HAP-1 (cell line): ENCODE measurements at regions not wholly inside any gene's neighbourhood (a gene's known extent, or its start where the extent isn't known, plus 50 kb on each side); places are given as distances from the start of the nearest gene placed in this dataset.

Source experiments
- DNase-seq, 2 experiments: peaks; one replicate each; pipeline ENCODE4 v3.0.0-alpha.2; 2016 to 2020; ENCODE audit warnings: low spot score in 2 of 2
- H3K27me3 ChIP-seq: fragments of 250-450 bp; sonication (Bioruptor Pico); 2 replicates; pipeline ENCODE4 v1.5.1; 2020; ENCODE audit warnings: low read depth, mild to moderate bottlenecking, moderate library complexity
- H3K36me3 ChIP-seq: fragments of 250-450 bp; sonication (Bioruptor Pico); replicated peaks from 2 replicates; pipeline ENCODE4 v1.5.1; 2020; ENCODE audit warnings: mild to moderate bottlenecking
- H3K4me1 ChIP-seq: fragments of 250-450 bp; sonication (Bioruptor Pico); 2 replicates; pipeline ENCODE4 v1.5.1; 2020; ENCODE audit warnings: mild to moderate bottlenecking
- H3K4me3 ChIP-seq: fragments of 250-450 bp; sonication (Bioruptor Pico); 2 replicates; pipeline ENCODE4 v1.5.1; 2020; ENCODE audit warnings: mild to moderate bottlenecking, moderate library complexity
- H3K9me3 ChIP-seq: fragments of 250-450 bp; sonication (Bioruptor Pico); 2 replicates; pipeline ENCODE4 v1.5.1; 2020; ENCODE audit warnings: mild to moderate bottlenecking, moderate library complexity
- in situ Hi-C: fragments of 300-500 bp; cut with MboI; formaldehyde crosslinking; loops from 3 replicates; pipeline ENCODE4 v1.14.3; 2020; ENCODE audit warnings: low sequenced_read_pairs, inconsistent platforms, mixed read lengths

- Histone ChIP-seq H3K4me3 (no peak overlapping the region), H3K9me3 (no peaks in the 10 kb centered on the region), H3K36me3 (no peaks in the 10 kb centered on the region), H3K27me3 (no peaks in the 10 kb centered on the region), H3K4me1 (peaks cover 5% of the 10 kb centered on the region; the same call in 1 of the 2 replicates)
- DNase-seq: no peak
- in situ Hi-C loops: no loop called here
These were observed 54.4 kb downstream of the UNCX start for GRCh38 chr7:1286946-1287645.

- in situ Hi-C loops: no loop called here
- no peaks in the 10 kb centered on the region for H3K27me3 ChIP-seq
These were observed 55.1 kb downstream of the UNCX start for GRCh38 chr7:1287752-1288201.

GRCh38 chr7:1288390-1288995 lies 55.8 kb downstream of the UNCX start:
- in situ Hi-C loops: no loop called here
- H3K9me3 ChIP-seq: no peaks in the 10 kb centered on the region
- H3K4me1 ChIP-seq: peaks cover 5% of the 10 kb centered on the region; the same call in 1 of the 2 replicates
- no peak overlapping the region for H3K4me3 ChIP-seq
- H3K27me3 ChIP-seq: no peaks in the 10 kb centered on the region
- no peaks in the 10 kb centered on the region for H3K36me3 ChIP-seq
- no peak for DNase-seq

More at GRCh38 chr7:1287752-1288201, 55.1 kb downstream of the UNCX start:
- Histone ChIP-seq H3K4me1 (peaks cover 5% of the 10 kb centered on the region; the same call in 1 of the 2 replicates), H3K36me3 (no peaks in the 10 kb centered on the region), H3K4me3 (no peak overlapping the region), H3K9me3 (no peaks in the 10 kb centered on the region)
- DNase-seq: no peak

GRCh38 chr7:1288996-1289551 lies 56.4 kb downstream of the UNCX start:
- no peak for DNase-seq
- no peaks in the 10 kb centered on the region for H3K27me3 ChIP-seq
- no peaks in the 10 kb centered on the region for H3K9me3 ChIP-seq
- in situ Hi-C loops: no loop called here
- H3K36me3 ChIP-seq: no peaks in the 10 kb centered on the region
- peaks cover 5% of the 10 kb centered on the region; the same call in 1 of the 2 replicates for H3K4me1 ChIP-seq
- H3K4me3 ChIP-seq: no peak overlapping the region

GRCh38 chr7:1289666-1290025 lies 57.0 kb downstream of the UNCX start:
- in situ Hi-C loops: no loop called here
- no peaks in the 10 kb centered on the region for H3K9me3 ChIP-seq
- H3K4me3 ChIP-seq: no peak overlapping the region; the same call in 1 of the 2 replicates
- H3K27me3 ChIP-seq: no peaks in the 10 kb centered on the region
- DNase-seq: no peak
- peaks cover 5% of the 10 kb centered on the region; the same call in 1 of the 2 replicates for H3K4me1 ChIP-seq
- H3K36me3 ChIP-seq: no peaks in the 10 kb centered on the region

- DNase-seq: peak; percentile 4 to 53
- Histone ChIP-seq H3K27me3 (no peaks in the 10 kb centered on the region), H3K9me3 (no peaks in the 10 kb centered on the region), H3K4me1 (peaks cover 5% of the 10 kb centered on the region; the same call in 1 of the 2 replicates), H3K36me3 (no peaks in the 10 kb centered on the region), H3K4me3 (peak overlapping the region; percentile 24)
- in situ Hi-C loops: no loop called here
These were observed 57.5 kb downstream of the UNCX start for GRCh38 chr7:1290026-1290678.

- peak overlapping the region; percentile 24 for H3K4me3 ChIP-seq
- in situ Hi-C loops: no loop called here
- DNase-seq: no peak
- no peaks in the 10 kb centered on the region for H3K27me3 ChIP-seq
- H3K4me1 ChIP-seq: peaks cover 5% of the 10 kb centered on the region; the same call in 1 of the 2 replicates
- no peaks in the 10 kb centered on the region for H3K9me3 ChIP-seq
- H3K36me3 ChIP-seq: no peaks in the 10 kb centered on the region
These were observed 58.1 kb downstream of the UNCX start for GRCh38 chr7:1290679-1291356.

GRCh38 chr7:1291357-1291689 lies 58.7 kb downstream of the UNCX start:
- in situ Hi-C loops: no loop called here
- no peaks in the 10 kb centered on the region for H3K27me3 ChIP-seq
- H3K4me1 ChIP-seq: peaks cover 5% of the 10 kb centered on the region; the same call in 1 of the 2 replicates

GRCh38 chr7:1291845-1292765 lies 59.4 kb downstream of the UNCX start:
- no peak for DNase-seq
- Histone ChIP-seq H3K36me3 (no peaks in the 10 kb centered on the region), H3K4me1 (peaks cover 5% of the 10 kb centered on the region; the same call in 1 of the 2 replicates), H3K27me3 (peaks cover 3% of the 10 kb centered on the region; the same call in 1 of the 2 replicates), H3K4me3 (no peak overlapping the region), H3K9me3 (no peaks in the 10 kb centered on the region)
- in situ Hi-C loops: no loop called here

More at GRCh38 chr7:1291357-1291689, 58.7 kb downstream of the UNCX start:
- Histone ChIP-seq H3K4me3 (no peak overlapping the region), H3K9me3 (no peaks in the 10 kb centered on the region), H3K36me3 (no peaks in the 10 kb centered on the region)
- no peak for DNase-seq

- Histone ChIP-seq H3K4me3 (no peak overlapping the region), H3K36me3 (no peaks in the 10 kb centered on the region), H3K27me3 (peaks cover 11% of the 10 kb centered on the region; the same call in 1 of the 2 replicates), H3K9me3 (no peaks in the 10 kb centered on the region), H3K4me1 (peaks cover 5% of the 10 kb centered on the region; the same call in 1 of the 2 replicates)
- in situ Hi-C loops: no loop called here
- DNase-seq: no peak
These were observed 60.5 kb downstream of the UNCX start for GRCh38 chr7:1292972-1293830.

GRCh38 chr7:1293950-1294411 lies 61.3 kb downstream of the UNCX start:
- in situ Hi-C loops: no loop called here
- Histone ChIP-seq H3K36me3 (no peaks in the 10 kb centered on the region), H3K4me3 (no peak overlapping the region), H3K4me1 (peaks cover 5% of the 10 kb centered on the region; the same call in 1 of the 2 replicates), H3K27me3 (peaks cover 11% of the 10 kb centered on the region; the same call in 1 of the 2 replicates), H3K9me3 (no peaks in the 10 kb centered on the region)
- DNase-seq: no peak
